ENCODE measurements at regions not wholly inside any gene's neighbourhood (a gene's known extent, or its start where the extent isn't known, plus 50 kb on each side); places are given as distances from the start of the nearest gene placed in this dataset.

- H3K9me2 ChIP-seq (replicated peaks; ENCODE audit: control insufficient read depth, low read length) = no peaks in the 10 kb centered on the region
- H3K9me3 ChIP-seq (ENCODE audit: control insufficient read depth, insufficient read depth, low read length) = no peaks in the 10 kb centered on the region
- H3K27me3 ChIP-seq (ENCODE audit: control insufficient read depth, low read length) = no peaks in the 10 kb centered on the region
- H3K36me3 ChIP-seq (ENCODE audit: control insufficient read depth, low read length) = no peaks in the 10 kb centered on the region
- no peak overlapping the region for H3K27ac ChIP-seq (ENCODE audit: low read depth, low read length)
- no peaks in the 10 kb centered on the region for H4K20me1 ChIP-seq (ENCODE audit: control insufficient read depth, insufficient read depth, low read depth, low read length)
- no peak overlapping the region for H3K4me3 ChIP-seq (ENCODE audit: low read length)
- H3K4me1 ChIP-seq (ENCODE audit: control insufficient read depth, low read length) = no peaks in the 10 kb centered on the region
- no peaks in the 10 kb centered on the region for H3K79me2 ChIP-seq (ENCODE audit: control insufficient read depth, low read length)
- no peak overlapping the region for H3K4me2 ChIP-seq (ENCODE audit: low read length)
- no peak for TF ChIP-seq CTCF (IDR thresholded peaks at IDR 0.05; ENCODE audit: low read depth, low read length, poor library complexity, severe bottlenecking)
- H3F3A ChIP-seq (ENCODE audit: control insufficient read depth, insufficient read depth) = no peaks in the 10 kb centered on the region
Observed at GRCh38 chr2:14425869-14426268, 206.6 kb upstream of the LRATD1 start.

GRCh38 chr2:14428056-14428455 lies 204.5 kb upstream of the LRATD1 start:
- no peak overlapping the region for H3K4me3 ChIP-seq (ENCODE audit: low read length)
- no peaks in the 10 kb centered on the region for H3F3A ChIP-seq (ENCODE audit: control insufficient read depth, insufficient read depth)
- H3K9me3 ChIP-seq (ENCODE audit: control insufficient read depth, insufficient read depth, low read length) = no peaks in the 10 kb centered on the region
- no peak for TF ChIP-seq EZH2phosphoT487 (IDR thresholded peaks at IDR 0.05; ENCODE audit: borderline replicate concordance, low read length)
- H3K27ac ChIP-seq (ENCODE audit: low read depth, low read length) = no peak overlapping the region
- no peaks in the 10 kb centered on the region for H3K4me1 ChIP-seq (ENCODE audit: control insufficient read depth, low read length)
- no peak overlapping the region for H3K4me2 ChIP-seq (ENCODE audit: low read length)
- no peaks in the 10 kb centered on the region for H3K27me3 ChIP-seq (ENCODE audit: control insufficient read depth, low read length)
- no peaks in the 10 kb centered on the region for H3K79me2 ChIP-seq (ENCODE audit: control insufficient read depth, low read length)
- H3K9me2 ChIP-seq (replicated peaks; ENCODE audit: control insufficient read depth, low read length) = no peaks in the 10 kb centered on the region
- H4K20me1 ChIP-seq (ENCODE audit: control insufficient read depth, insufficient read depth, low read depth, low read length) = no peaks in the 10 kb centered on the region
- no peaks in the 10 kb centered on the region for H3K36me3 ChIP-seq (ENCODE audit: control insufficient read depth, low read length)

DNA sequence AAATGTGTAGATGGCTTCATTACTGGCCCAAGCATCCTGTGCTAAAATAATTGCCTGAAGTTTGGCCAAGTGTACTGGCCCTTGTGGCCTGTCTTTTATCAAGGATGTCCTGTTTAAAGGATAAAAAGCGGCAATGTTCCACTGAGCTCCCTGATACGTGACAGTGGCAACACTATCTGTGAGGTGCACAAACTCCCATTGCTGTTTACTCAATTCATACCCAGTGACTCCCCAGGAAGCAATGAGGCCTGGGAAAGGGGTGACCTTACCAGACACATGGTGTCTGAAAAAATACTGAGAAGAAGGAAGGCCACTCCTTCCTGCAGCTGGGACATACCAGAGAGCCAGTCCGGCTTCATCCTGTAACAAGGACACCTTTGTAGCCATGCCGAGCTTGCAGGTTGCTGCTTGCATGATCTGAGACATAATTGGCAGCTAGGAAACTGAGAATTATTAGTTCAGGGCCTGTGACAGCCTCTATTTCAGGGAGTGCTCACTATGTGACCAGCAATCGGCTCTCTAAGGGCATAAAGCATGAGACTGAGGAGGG lies 198.5 kb upstream of the LRATD1 start:
- no peak overlapping the region for H3K4me2 ChIP-seq (ENCODE audit: low read length)
- no peaks in the 10 kb centered on the region for H4K20me1 ChIP-seq (ENCODE audit: control insufficient read depth, insufficient read depth, low read depth, low read length)
- H3K27me3 ChIP-seq (ENCODE audit: control insufficient read depth, low read length) = no peaks in the 10 kb centered on the region
- no peaks in the 10 kb centered on the region for H3F3A ChIP-seq (ENCODE audit: control insufficient read depth, insufficient read depth)
- no peaks in the 10 kb centered on the region for H3K9me3 ChIP-seq (ENCODE audit: control insufficient read depth, insufficient read depth, low read length)
- H3K79me2 ChIP-seq (ENCODE audit: control insufficient read depth, low read length) = no peaks in the 10 kb centered on the region
- H3K27ac ChIP-seq (ENCODE audit: low read depth, low read length) = no peak overlapping the region
- H3K4me3 ChIP-seq (ENCODE audit: low read length) = no peak overlapping the region
- no peaks in the 10 kb centered on the region for H3K4me1 ChIP-seq (ENCODE audit: control insufficient read depth, low read length)
- no peaks in the 10 kb centered on the region for H3K9me2 ChIP-seq (replicated peaks; ENCODE audit: control insufficient read depth, low read length)
- TF ChIP-seq CTCF (IDR thresholded peaks at IDR 0.05; ENCODE audit: low read depth, low read length, poor library complexity, severe bottlenecking) (no peak), EZH2phosphoT487 (IDR thresholded peaks at IDR 0.05; ENCODE audit: borderline replicate concordance, low read length) (no peak)
- no peaks in the 10 kb centered on the region for H3K36me3 ChIP-seq (ENCODE audit: control insufficient read depth, low read length)

- peaks cover 7% of the 10 kb centered on the region; the same call in 1 of the 2 replicates for H3K9me3 ChIP-seq (ENCODE audit: control insufficient read depth, insufficient read depth, low read length)
- no peaks in the 10 kb centered on the region for H3K36me3 ChIP-seq (ENCODE audit: control insufficient read depth, low read length)
- no peaks in the 10 kb centered on the region for H3K79me2 ChIP-seq (ENCODE audit: control insufficient read depth, low read length)
- no peaks in the 10 kb centered on the region for H3K27me3 ChIP-seq (ENCODE audit: control insufficient read depth, low read length)
- no peaks in the 10 kb centered on the region for H4K20me1 ChIP-seq (ENCODE audit: control insufficient read depth, insufficient read depth, low read depth, low read length)
- H3F3A ChIP-seq (ENCODE audit: control insufficient read depth, insufficient read depth) = no peaks in the 10 kb centered on the region
- no peak overlapping the region for H3K27ac ChIP-seq (ENCODE audit: low read depth, low read length)
- no peaks in the 10 kb centered on the region for H3K9me2 ChIP-seq (replicated peaks; ENCODE audit: control insufficient read depth, low read length)
- H3K4me3 ChIP-seq (ENCODE audit: low read length) = no peak overlapping the region
- H3K4me2 ChIP-seq (ENCODE audit: low read length) = no peak overlapping the region
- H3K4me1 ChIP-seq (ENCODE audit: control insufficient read depth, low read length) = no peaks in the 10 kb centered on the region
- TF ChIP-seq CTCF (IDR thresholded peaks at IDR 0.05; ENCODE audit: low read depth, low read length, poor library complexity, severe bottlenecking) (no peak), EZH2phosphoT487 (IDR thresholded peaks at IDR 0.05; ENCODE audit: borderline replicate concordance, low read length) (no peak)
Observed at GRCh38 chr2:14445670-14446069, 186.8 kb upstream of the LRATD1 start.

All from DOHH2 (cell line).